ENCODE measurements at regions not wholly inside any gene's neighbourhood (a gene's known extent, or its start where the extent isn't known, plus 50 kb on each side); places are given as distances from the start of the nearest gene placed in this dataset.
A peak's percentile ranks its signal among the peaks of the same experiment; 100 is the strongest.

- Histone ChIP-seq H3K4me1 (ENCODE audit: control insufficient read depth, insufficient read depth, low read length) (no peaks in the 10 kb centered on the region), H3K27ac (ENCODE audit: insufficient read depth, low read depth, low read length, poor library complexity, severe bottlenecking) (no peak overlapping the region), H3K4me3 (ENCODE audit: insufficient read depth, low read depth, low read length) (no peak overlapping the region), H3K27me3 (ENCODE audit: control insufficient read depth, insufficient read depth, low read length, poor library complexity, severe bottlenecking) (no peaks in the 10 kb centered on the region), H3K36me3 (ENCODE audit: control insufficient read depth, insufficient read depth, low read length) (no peaks in the 10 kb centered on the region), H3K9me3 (ENCODE audit: control insufficient read depth, low read length) (no peaks in the 10 kb centered on the region)
- WGBS, 2 experiments, result 93 to 95% methylated on average over 3 of the region's 3 CpGs
Measured at GRCh38 chr3:43885908-43886618, 195.3 kb downstream of the ABHD5 start.

- H3K27me3 ChIP-seq (ENCODE audit: control insufficient read depth, insufficient read depth, low read length, poor library complexity, severe bottlenecking), result peaks cover 16% of the 10 kb centered on the region
- H3K4me3 ChIP-seq (ENCODE audit: insufficient read depth, low read depth, low read length), result no peak overlapping the region
- peaks cover 6% of the 10 kb centered on the region for H3K4me1 ChIP-seq (ENCODE audit: control insufficient read depth, insufficient read depth, low read length)
- WGBS, 2 experiments, result 87 to 88% methylated on average over 4 to 6 of the region's 6 CpGs
- no peaks in the 10 kb centered on the region for H3K36me3 ChIP-seq (ENCODE audit: control insufficient read depth, insufficient read depth, low read length)
- H3K9me3 ChIP-seq (ENCODE audit: control insufficient read depth, low read length), result no peaks in the 10 kb centered on the region
- H3K27ac ChIP-seq (ENCODE audit: insufficient read depth, low read depth, low read length, poor library complexity, severe bottlenecking), result no peak overlapping the region
Measured at GRCh38 chr3:43892061-43892460, 201.3 kb downstream of the ABHD5 start.

- peaks cover 16% of the 10 kb centered on the region for H3K27me3 ChIP-seq (ENCODE audit: control insufficient read depth, insufficient read depth, low read length, poor library complexity, severe bottlenecking)
- H3K9me3 ChIP-seq (ENCODE audit: control insufficient read depth, low read length), result no peaks in the 10 kb centered on the region
- no peaks in the 10 kb centered on the region for H3K36me3 ChIP-seq (ENCODE audit: control insufficient read depth, insufficient read depth, low read length)
- H3K4me3 ChIP-seq (ENCODE audit: insufficient read depth, low read depth, low read length), result no peak overlapping the region
- no peak overlapping the region for H3K27ac ChIP-seq (ENCODE audit: insufficient read depth, low read depth, low read length, poor library complexity, severe bottlenecking)
- WGBS, 2 experiments, result 46 to 53% methylated on average over 7 of the region's 7 CpGs
- H3K4me1 ChIP-seq (ENCODE audit: control insufficient read depth, insufficient read depth, low read length), result peaks cover 6% of the 10 kb centered on the region
Measured at GRCh38 chr3:43892526-43892925, 201.8 kb downstream of the ABHD5 start.

GRCh38 chr3:43893727-43894126 is 203.0 kb downstream of the ABHD5 start:
- Histone ChIP-seq H3K4me3 (ENCODE audit: insufficient read depth, low read depth, low read length) (peak overlapping the region; percentile 34), H3K27ac (ENCODE audit: insufficient read depth, low read depth, low read length, poor library complexity, severe bottlenecking) (no peak overlapping the region), H3K27me3 (ENCODE audit: control insufficient read depth, insufficient read depth, low read length, poor library complexity, severe bottlenecking) (peaks cover 16% of the 10 kb centered on the region), H3K9me3 (ENCODE audit: control insufficient read depth, low read length) (no peaks in the 10 kb centered on the region), H3K36me3 (ENCODE audit: control insufficient read depth, insufficient read depth, low read length) (no peaks in the 10 kb centered on the region), H3K4me1 (ENCODE audit: control insufficient read depth, insufficient read depth, low read length) (peaks cover 6% of the 10 kb centered on the region)
- WGBS, 2 experiments, result 12 to 17% methylated on average over 14 of the region's 14 CpGs

- Histone ChIP-seq H3K27ac (ENCODE audit: insufficient read depth, low read depth, low read length, poor library complexity, severe bottlenecking) (no peak overlapping the region), H3K4me3 (ENCODE audit: insufficient read depth, low read depth, low read length) (peak overlapping the region; percentile 34)
- 19 to 23% methylated on average over 63 of the region's 63 CpGs for WGBS, 2 experiments
Measured at GRCh38 chr3:43894176-43895049, 203.7 kb downstream of the ABHD5 start.

GRCh38 chr3:43895573-43895972 is 204.8 kb downstream of the ABHD5 start:
- Histone ChIP-seq H3K4me1 (ENCODE audit: control insufficient read depth, insufficient read depth, low read length) (peaks cover 6% of the 10 kb centered on the region), H3K9me3 (ENCODE audit: control insufficient read depth, low read length) (no peaks in the 10 kb centered on the region), H3K27ac (ENCODE audit: insufficient read depth, low read depth, low read length, poor library complexity, severe bottlenecking) (no peak overlapping the region), H3K36me3 (ENCODE audit: control insufficient read depth, insufficient read depth, low read length) (no peaks in the 10 kb centered on the region), H3K27me3 (ENCODE audit: control insufficient read depth, insufficient read depth, low read length, poor library complexity, severe bottlenecking) (peaks cover 16% of the 10 kb centered on the region), H3K4me3 (ENCODE audit: insufficient read depth, low read depth, low read length) (no peak overlapping the region)
- WGBS, 2 experiments, result 89 to 90% methylated on average over 4 of the region's 4 CpGs

More at GRCh38 chr3:43894176-43895049, 203.7 kb downstream of the ABHD5 start:
- peaks cover 16% of the 10 kb centered on the region for H3K27me3 ChIP-seq (ENCODE audit: control insufficient read depth, insufficient read depth, low read length, poor library complexity, severe bottlenecking)
- no peaks in the 10 kb centered on the region for H3K36me3 ChIP-seq (ENCODE audit: control insufficient read depth, insufficient read depth, low read length)
- peaks cover 6% of the 10 kb centered on the region for H3K4me1 ChIP-seq (ENCODE audit: control insufficient read depth, insufficient read depth, low read length)
- no peaks in the 10 kb centered on the region for H3K9me3 ChIP-seq (ENCODE audit: control insufficient read depth, low read length)

GRCh38 chr3:43902415-43902814 is 211.7 kb downstream of the ABHD5 start:
- Histone ChIP-seq H3K4me3 (ENCODE audit: insufficient read depth, low read depth, low read length) (no peak overlapping the region), H3K27ac (ENCODE audit: insufficient read depth, low read depth, low read length, poor library complexity, severe bottlenecking) (no peak overlapping the region), H3K27me3 (ENCODE audit: control insufficient read depth, insufficient read depth, low read length, poor library complexity, severe bottlenecking) (no peaks in the 10 kb centered on the region), H3K36me3 (ENCODE audit: control insufficient read depth, insufficient read depth, low read length) (no peaks in the 10 kb centered on the region), H3K4me1 (ENCODE audit: control insufficient read depth, insufficient read depth, low read length) (no peaks in the 10 kb centered on the region), H3K9me3 (ENCODE audit: control insufficient read depth, low read length) (no peaks in the 10 kb centered on the region)
- WGBS, 2 experiments, result 100% methylated on average over 2 of the region's 2 CpGs; no CpG with 5 or more reads in 1 of the 2 experiments

- Histone ChIP-seq H3K27me3 (ENCODE audit: control insufficient read depth, insufficient read depth, low read length, poor library complexity, severe bottlenecking) (no peaks in the 10 kb centered on the region), H3K4me3 (ENCODE audit: insufficient read depth, low read depth, low read length) (no peak overlapping the region), H3K4me1 (ENCODE audit: control insufficient read depth, insufficient read depth, low read length) (no peaks in the 10 kb centered on the region), H3K36me3 (ENCODE audit: control insufficient read depth, insufficient read depth, low read length) (no peaks in the 10 kb centered on the region), H3K9me3 (ENCODE audit: control insufficient read depth, low read length) (no peaks in the 10 kb centered on the region), H3K27ac (ENCODE audit: insufficient read depth, low read depth, low read length, poor library complexity, severe bottlenecking) (no peak overlapping the region)
- WGBS, 2 experiments, result 93 to 100% methylated on average over 1 of the region's 1 CpG
Measured at GRCh38 chr3:43905157-43905556, 214.4 kb downstream of the ABHD5 start.

GRCh38 chr3:43906849-43907507 is 216.2 kb downstream of the ABHD5 start:
- 78 to 79% methylated on average over 8 of the region's 8 CpGs for WGBS, 2 experiments
- H3K9me3 ChIP-seq (ENCODE audit: control insufficient read depth, low read length), result no peaks in the 10 kb centered on the region
- no peak overlapping the region for H3K4me3 ChIP-seq (ENCODE audit: insufficient read depth, low read depth, low read length)
- no peaks in the 10 kb centered on the region for H3K4me1 ChIP-seq (ENCODE audit: control insufficient read depth, insufficient read depth, low read length)
- H3K27me3 ChIP-seq (ENCODE audit: control insufficient read depth, insufficient read depth, low read length, poor library complexity, severe bottlenecking), result no peaks in the 10 kb centered on the region
- no peak overlapping the region for H3K27ac ChIP-seq (ENCODE audit: insufficient read depth, low read depth, low read length, poor library complexity, severe bottlenecking)
- H3K36me3 ChIP-seq (ENCODE audit: control insufficient read depth, insufficient read depth, low read length), result no peaks in the 10 kb centered on the region

GRCh38 chr3:43907508-43907858 is 216.7 kb downstream of the ABHD5 start:
- WGBS, 2 experiments, result 88 to 89% methylated on average over 1 of the region's 1 CpG
- no peaks in the 10 kb centered on the region for H3K27me3 ChIP-seq (ENCODE audit: control insufficient read depth, insufficient read depth, low read length, poor library complexity, severe bottlenecking)

More at GRCh38 chr3:43907508-43907858, 216.7 kb downstream of the ABHD5 start:
- Histone ChIP-seq H3K9me3 (ENCODE audit: control insufficient read depth, low read length) (no peaks in the 10 kb centered on the region), H3K36me3 (ENCODE audit: control insufficient read depth, insufficient read depth, low read length) (no peaks in the 10 kb centered on the region), H3K27ac (ENCODE audit: insufficient read depth, low read depth, low read length, poor library complexity, severe bottlenecking) (no peak overlapping the region), H3K4me3 (ENCODE audit: insufficient read depth, low read depth, low read length) (no peak overlapping the region), H3K4me1 (ENCODE audit: control insufficient read depth, insufficient read depth, low read length) (no peaks in the 10 kb centered on the region)
